C1 segment of cervical spinal cord (tissue), 14 donors: ENCODE measurements at regions not wholly inside any gene's neighbourhood (a gene's known extent, or its start where the extent isn't known, plus 50 kb on each side); places are given as distances from the start of the nearest gene placed in this dataset.
A peak's percentile ranks its signal among the peaks of the same experiment; 100 is the strongest.

Experiments used
- DNase-seq, 14 donors: peaks; one replicate each; lab custom pipeline; 2025; lab: John Stamatoyannopoulos, UW

GRCh38 chr5:159422361-159422760 is 92.1 kb upstream of the IL12B start:
- no peak for DNase-seq

DNA sequence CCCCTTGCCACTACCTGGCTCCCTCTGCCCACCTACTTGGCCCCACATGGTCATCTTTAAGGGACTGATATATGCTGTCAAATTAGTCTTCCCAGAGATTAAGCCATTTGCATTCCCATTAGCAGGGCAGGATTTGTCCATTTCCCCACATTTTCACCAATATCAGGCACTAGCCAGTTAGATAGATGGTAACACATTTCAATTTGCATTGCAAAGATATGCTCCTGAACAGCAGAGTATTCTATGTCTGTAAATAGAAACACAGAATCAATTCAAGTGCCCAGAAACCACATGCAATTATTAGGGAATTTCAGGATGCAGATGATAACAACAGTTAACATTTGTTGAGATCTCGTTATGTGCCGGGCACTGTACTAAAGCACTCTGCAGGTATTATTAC is 92.6 kb upstream of the IL12B start:
- no peak for DNase-seq

- DNase-seq, result no peak
Measured at GRCh38 chr5:159424123-159424522, 93.8 kb upstream of the IL12B start.

DNA sequence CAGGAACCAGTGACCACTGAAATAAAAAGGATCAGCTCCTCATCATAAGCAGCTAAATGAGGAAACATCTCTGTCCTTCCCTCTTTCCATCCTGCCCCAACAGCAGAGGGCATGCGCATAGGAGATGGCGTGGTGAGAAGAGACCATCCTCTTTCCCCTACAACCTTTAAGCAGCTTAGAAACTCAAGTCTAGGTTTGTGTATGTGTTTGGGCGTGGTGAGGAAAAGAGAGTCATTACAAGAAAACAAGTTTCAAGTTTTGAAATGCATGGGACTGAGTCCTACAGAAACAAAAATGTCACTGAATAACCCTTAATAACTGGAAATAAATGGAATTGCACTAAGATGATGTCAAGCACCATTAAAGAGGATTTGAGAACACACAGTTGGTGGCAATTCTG is 96.4 kb upstream of the IL12B start:
- no peak for DNase-seq

GRCh38 chr5:159427180-159428012 is 97.1 kb upstream of the IL12B start:
- DNase-seq, result no peak

GRCh38 chr5:159430361-159431012 is 100.2 kb upstream of the IL12B start:
- DNase-seq, result no peak

GRCh38 chr5:159435855-159436254 is 105.6 kb upstream of the IL12B start:
- no peak for DNase-seq

DNA sequence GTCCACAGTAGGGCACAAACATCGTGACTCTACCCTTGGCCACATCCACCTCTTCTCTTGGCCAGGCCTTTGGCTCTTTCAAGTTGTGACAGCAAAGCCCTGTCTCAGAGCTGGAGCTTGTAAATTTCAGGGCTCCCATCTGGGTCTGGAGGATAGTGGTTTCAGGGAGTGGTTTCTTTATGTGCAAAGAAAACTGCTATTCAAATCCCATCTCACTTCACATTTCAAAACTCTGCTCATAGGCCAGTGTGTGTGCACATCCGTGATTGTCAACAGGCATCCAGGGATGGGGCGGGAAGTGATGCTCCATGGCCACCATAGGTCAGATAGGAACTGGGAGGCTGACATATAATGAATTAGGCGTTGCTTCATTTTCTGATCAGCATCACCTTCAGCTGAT is 107.8 kb upstream of the IL12B start:
- no peak for DNase-seq

DNA sequence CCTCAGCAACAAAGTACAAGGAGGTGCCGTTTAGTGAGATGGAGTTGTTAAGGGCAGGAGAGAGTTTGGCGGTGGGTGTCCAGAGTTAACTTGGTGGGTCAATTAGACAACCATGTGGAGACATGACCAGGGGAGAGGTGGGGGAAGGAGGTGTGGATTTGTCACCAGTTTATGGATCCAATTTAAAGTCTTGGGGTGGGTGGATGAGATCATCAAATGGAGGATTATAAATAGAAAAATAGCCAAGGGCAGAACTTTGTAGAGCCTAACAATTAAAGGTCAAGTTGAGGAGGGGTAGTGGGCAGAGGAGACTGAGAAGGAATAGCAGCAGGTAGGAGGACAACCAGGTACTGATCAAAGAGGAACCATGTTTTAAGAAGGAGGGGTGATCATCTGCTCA is 108.7 kb upstream of the IL12B start:
- DNase-seq, result no peak

- no peak for DNase-seq
Measured at GRCh38 chr5:159440235-159440634, 109.9 kb upstream of the IL12B start.

DNA sequence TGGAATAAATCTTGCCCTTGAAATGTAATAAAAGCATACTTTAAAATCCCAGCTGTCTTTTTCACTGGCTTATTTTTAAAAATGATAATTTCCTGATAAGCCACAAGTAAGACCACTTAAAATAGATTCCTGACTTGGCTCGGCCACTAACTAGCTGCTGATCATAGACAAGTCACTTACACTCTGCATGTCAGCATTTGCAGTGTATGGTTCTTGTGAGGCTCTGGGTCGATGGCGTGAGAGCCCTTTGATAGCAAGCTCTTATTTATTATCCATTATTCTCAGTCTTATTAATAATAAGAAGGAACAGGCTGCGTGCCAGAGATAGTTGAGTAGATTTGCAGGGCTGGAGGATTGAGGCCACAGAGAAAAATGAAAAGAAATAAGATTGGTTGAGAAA is 110.7 kb upstream of the IL12B start:
- no peak for DNase-seq

DNA sequence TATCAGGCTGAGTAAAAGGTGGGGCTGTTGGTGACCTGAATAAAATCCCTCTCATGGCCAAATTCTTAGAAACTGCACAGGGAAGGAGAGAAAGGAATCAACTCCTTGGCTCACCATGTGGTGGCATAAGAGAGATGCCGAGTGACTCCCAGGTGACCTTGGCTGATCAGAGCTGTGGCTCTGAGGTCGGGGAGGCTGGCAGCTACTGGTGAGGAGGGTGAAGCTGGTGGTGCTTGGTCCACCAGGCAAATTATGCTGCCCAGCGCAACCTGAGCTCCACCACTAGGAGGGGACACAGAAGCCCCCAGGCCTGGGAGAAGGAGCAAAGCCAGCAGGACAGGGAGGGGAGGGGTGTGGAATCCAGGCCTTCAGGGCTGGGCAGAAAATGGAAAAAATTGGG is 111.2 kb upstream of the IL12B start:
- no peak for DNase-seq

DNA sequence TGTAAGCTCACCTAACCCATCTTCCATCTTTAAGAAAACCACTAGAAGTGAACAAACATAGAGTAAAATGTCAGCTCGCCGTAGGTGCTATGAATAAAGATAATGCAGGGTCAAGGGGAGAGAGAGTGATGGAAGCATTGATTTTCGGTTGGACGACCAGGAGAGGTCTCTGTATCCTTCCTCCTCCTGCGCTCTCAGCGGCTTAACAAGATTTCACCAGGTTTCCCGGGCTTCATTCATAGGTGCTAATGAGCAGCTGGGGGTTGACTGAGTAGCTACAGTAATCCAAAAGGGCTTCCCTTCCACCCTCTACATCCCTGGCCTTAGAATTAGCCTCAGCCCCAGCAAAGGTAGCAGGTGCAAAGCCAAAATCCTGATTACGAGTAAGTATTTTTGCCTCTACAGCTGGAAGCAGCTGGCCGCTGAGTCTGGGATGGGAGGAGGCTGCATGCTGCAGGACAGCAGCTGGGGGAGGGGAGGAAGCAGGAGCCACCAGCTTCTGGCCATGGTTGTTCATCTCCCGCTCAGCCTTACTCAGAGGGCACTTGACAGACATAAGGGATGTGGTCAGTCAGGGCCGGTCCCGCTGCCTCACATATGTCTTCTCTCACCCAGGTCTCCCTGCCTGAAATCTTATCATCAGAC is 112.0 kb upstream of the IL12B start:
- no peak for DNase-seq

DNA sequence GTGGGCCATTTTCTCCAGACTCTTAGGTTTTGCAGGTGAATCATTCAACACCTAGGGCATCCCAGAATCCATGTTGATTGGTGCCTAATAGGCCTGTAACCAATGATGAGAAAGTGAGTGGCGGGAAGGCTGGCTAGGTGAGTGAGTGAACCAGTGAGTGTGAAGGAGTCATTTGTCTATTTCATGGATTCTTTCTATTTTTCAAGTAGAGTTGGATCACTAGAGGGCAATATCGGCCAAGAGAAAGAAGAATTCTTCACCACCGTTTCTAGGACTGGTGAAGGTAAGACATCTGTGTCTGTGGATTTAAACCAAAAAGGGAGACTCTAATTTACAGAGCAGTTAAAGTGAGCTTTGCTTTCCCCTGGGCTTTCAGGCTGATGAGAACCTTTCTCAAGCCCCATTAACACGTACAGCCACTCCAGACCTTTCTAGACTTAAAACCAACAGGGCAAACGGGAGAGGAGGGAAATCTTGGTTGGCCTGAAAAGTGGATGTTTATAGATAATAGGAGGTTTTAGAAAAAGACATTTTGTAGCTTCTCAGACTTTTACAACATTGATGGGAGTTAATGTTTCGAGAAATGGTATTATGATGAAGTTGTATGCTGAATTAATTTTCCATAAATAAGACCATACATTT is 114.3 kb upstream of the IL12B start:
- DNase-seq, result peak in 1 of 14 donors; percentile 24

DNA sequence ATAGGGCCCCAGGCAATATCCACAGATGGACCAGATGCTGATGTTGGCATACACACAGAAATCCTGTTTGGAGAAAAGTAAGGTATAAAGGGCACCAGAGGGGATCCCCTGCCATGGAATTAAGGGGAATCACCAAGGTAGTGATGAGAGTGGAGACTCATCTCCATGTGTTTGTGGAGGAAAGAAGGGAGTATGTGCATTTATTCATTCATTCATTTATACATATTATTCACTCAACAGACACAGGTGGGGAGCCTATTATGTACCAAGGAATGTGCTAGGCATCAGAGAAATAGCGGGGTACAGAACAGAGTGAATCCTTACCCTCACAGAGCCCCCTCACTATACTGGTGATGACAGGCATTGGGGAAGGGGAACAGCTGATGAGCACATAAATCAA is 116.8 kb upstream of the IL12B start:
- no peak for DNase-seq

GRCh38 chr5:159448841-159449407 is 118.6 kb upstream of the IL12B start:
- no peak for DNase-seq

DNA sequence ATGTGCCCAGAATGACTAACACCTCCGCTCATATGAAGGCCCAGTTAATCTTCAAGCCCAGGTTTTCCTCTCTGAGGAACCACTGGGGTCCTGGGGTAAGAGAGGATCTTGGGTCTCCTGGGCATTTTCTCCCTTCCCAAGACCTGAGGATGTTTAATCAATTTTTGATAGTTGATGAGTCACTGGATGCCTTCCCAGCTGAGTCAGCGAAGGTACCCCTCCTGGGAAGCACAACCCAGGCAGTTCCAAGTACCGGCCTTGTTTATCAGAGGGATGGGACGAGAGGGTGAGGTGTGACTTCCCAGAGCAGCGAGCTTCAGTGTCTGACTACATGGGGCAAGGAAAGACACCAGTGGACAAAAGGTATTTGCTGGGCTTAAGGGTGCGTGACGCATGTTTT is 119.6 kb upstream of the IL12B start:
- no peak for DNase-seq

GRCh38 chr5:159450417-159450816 is 120.1 kb upstream of the IL12B start:
- DNase-seq, result no peak

DNA sequence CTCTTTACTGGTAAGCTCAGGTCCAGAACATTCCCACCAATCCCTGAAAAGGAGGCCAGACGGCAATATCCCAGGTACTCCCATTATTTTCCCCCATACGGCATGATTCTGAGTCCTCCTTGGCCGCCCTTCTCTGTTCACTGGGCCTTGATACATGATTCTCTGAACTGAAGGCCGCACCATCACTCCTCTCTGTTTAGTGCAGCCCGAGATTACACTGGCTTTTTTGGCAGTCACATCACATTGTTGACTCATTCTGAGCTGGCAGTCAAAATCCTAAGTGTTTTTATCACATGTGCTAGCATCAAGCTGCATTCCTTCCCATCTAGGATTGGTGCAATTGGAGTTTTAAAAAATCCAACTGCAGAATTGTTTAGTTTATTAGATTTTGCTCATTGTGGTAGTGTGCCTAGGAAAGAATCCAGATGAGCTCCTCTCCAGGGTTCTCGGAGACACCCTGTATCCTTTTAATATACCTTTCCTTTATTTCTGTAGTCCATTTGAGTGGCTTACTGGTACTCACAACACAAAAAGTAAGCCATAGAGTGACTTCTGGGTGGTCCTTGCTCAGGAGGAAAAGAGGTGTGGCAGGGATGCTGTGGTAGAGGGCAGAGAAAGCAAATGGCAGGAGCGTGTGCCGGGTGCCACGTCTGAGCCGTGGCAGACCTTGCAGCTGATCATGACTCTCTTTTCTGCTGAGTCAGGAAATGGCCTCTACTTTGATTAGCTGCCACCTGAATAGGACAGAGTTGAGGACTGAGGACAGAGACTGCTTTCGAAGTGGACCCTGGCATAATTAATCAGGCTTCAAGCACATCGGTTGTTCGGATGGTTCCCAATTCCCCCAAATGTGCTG is 121.1 kb upstream of the IL12B start:
- DNase-seq, result peak in 1 of 14 donors; percentile 3

DNA sequence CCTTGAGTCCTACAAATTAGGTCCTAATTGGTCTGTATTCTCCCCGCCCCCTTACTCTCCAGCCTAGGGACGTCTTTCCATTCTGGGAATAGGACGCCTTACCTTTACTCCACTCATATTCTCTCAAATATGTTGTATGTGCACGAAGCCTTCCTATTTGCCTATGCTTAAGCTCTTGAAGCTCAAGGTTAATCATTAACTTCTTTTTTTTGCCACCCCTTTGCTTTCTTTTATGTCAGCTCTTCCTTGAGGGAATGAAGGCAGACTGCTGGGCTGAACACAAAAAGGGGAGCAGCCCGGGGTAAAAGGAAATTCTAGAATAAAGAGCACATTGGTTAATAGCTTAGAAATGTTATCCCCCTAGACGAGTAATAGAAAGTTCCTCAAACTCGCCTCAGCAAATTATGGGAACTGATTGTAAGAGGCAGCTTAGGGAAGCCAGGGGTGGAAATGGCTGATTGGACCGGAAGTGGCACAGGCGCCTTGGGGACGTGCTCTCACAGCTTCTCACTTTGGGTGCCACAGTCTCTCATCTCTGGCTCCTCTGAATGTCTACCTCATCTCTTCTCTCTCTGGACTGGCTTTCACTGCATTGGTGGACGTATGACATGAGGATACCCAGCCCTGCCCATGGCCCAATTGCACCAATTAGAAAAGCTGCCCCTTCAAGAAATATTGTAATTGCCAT is 122.3 kb upstream of the IL12B start:
- peak in 1 of 14 donors; percentile 10 for DNase-seq
